NT2/D1 (cell line): ENCODE measurements at regions not wholly inside any gene's neighbourhood (a gene's known extent, or its start where the extent isn't known, plus 50 kb on each side); places are given as distances from the start of the nearest gene placed in this dataset.

Experiments used
- DNase-seq: peaks from one replicate; pipeline ENCODE4 v3.0.0-alpha.2; 2011; ENCODE audit warnings: low read depth, low spot score
- H3K27me3 ChIP-seq: 2 replicates; pipeline ENCODE4 v1.6.0; 2011; ENCODE audit warnings: mild to moderate bottlenecking; ENCODE audit not compliant: insufficient read length, insufficient read depth
- H3K36me3 ChIP-seq: 2 replicates; pipeline ENCODE4 v1.6.1; 2011; ENCODE audit warnings: mild to moderate bottlenecking, low read length, mixed read lengths; ENCODE audit not compliant: insufficient read depth, insufficient read length
- H3K4me1 ChIP-seq: 2 replicates; pipeline ENCODE4 v1.5.1; 2011; ENCODE audit not compliant: insufficient read depth, insufficient read length
- H3K4me3 ChIP-seq: 2 replicates; pipeline ENCODE4 v1.5.1; 2011; ENCODE audit warnings: low read depth; ENCODE audit not compliant: insufficient read length
- H3K9ac ChIP-seq: 2 replicates; pipeline ENCODE4 v1.6.0; 2011; ENCODE audit warnings: low read depth; ENCODE audit not compliant: insufficient read length
- H3K9me3 ChIP-seq: 2 replicates; pipeline ENCODE4 v1.5.1; 2011; ENCODE audit warnings: mild to moderate bottlenecking, low read length; ENCODE audit not compliant: insufficient read depth
- SUZ12 ChIP-seq: IDR thresholded peaks from 2 replicates; pipeline ENCODE4 v1.6.1; 2011; ENCODE audit not compliant: insufficient read length, insufficient read depth; ENCODE audit errors: extremely low read depth
- YY1 ChIP-seq: IDR thresholded peaks from 2 replicates; pipeline ENCODE4 v1.6.1; 2011; ENCODE audit not compliant: insufficient read length, insufficient read depth
- ZNF274 ChIP-seq: IDR thresholded peaks from 2 replicates; pipeline ENCODE4 v1.6.1; 2011; ENCODE audit warnings: mild to moderate bottlenecking, low read depth, low read length

- H3K4me1 ChIP-seq: no peaks in the 10 kb centered on the region
- no peaks in the 10 kb centered on the region for H3K36me3 ChIP-seq
- DNase-seq: no peak
- H3K27me3 ChIP-seq: no peaks in the 10 kb centered on the region
- TF ChIP-seq SUZ12 (no peak), ZNF274 (no peak), YY1 (no peak)
- no peak overlapping the region for H3K9ac ChIP-seq
- H3K4me3 ChIP-seq: no peak overlapping the region
- H3K9me3 ChIP-seq: no peaks in the 10 kb centered on the region
Measured at GRCh38 chr2:209368914-209369313, 54.9 kb upstream of the MAP2 start.

GRCh38 chr2:209369656-209370055 lies 54.2 kb upstream of the MAP2 start:
- H3K9ac ChIP-seq: no peak overlapping the region
- no peak for DNase-seq
- H3K36me3 ChIP-seq: no peaks in the 10 kb centered on the region
- H3K9me3 ChIP-seq: no peaks in the 10 kb centered on the region
- H3K4me3 ChIP-seq: no peak overlapping the region
- no peak for TF ChIP-seq SUZ12
- TF ChIP-seq YY1: no peak
- TF ChIP-seq ZNF274: no peak
- no peaks in the 10 kb centered on the region for H3K27me3 ChIP-seq
- no peaks in the 10 kb centered on the region for H3K4me1 ChIP-seq

- TF ChIP-seq YY1 (no peak), ZNF274 (no peak), SUZ12 (no peak)
Measured at GRCh38 chr2:209371407-209371806, 52.4 kb upstream of the MAP2 start.

More at GRCh38 chr2:209371407-209371806, 52.4 kb upstream of the MAP2 start:
- H3K9me3 ChIP-seq: peaks cover 1% of the 10 kb centered on the region; the same call in 1 of the 2 replicates
- no peaks in the 10 kb centered on the region for H3K4me1 ChIP-seq
- DNase-seq: no peak
- no peak overlapping the region for H3K9ac ChIP-seq
- H3K36me3 ChIP-seq: no peaks in the 10 kb centered on the region
- H3K4me3 ChIP-seq: no peak overlapping the region
- H3K27me3 ChIP-seq: no peaks in the 10 kb centered on the region
